Prostate gland (tissue), 2 donors: ENCODE measurements at regions not wholly inside any gene's neighbourhood (a gene's known extent, or its start where the extent isn't known, plus 50 kb on each side); places are given as distances from the start of the nearest gene placed in this dataset.

Experiments
- CTCF ChIP-seq, 4 experiments: fragments of 200-600 bp in 2 of 4; fragments of 450-650 bp in 2 of 4; sonication (generic) in 2 of 4; IDR thresholded peaks; 1 replicate in 3 of 4; 2 replicates in 1 of 4; pipeline ENCODE4 v1.5.1; 2016 to 2019; ENCODE audit warnings: antibody characterized with exemption in 4 of 4, mild to moderate bottlenecking in 2 of 4, moderate library complexity in 2 of 4
- POLR2A ChIP-seq: fragments of 450-650 bp; IDR thresholded peaks from one replicate; pipeline ENCODE4 v1.6.1; 2016; ENCODE audit warnings: antibody characterized with exemption, mild to moderate bottlenecking
- POLR2AphosphoS5 ChIP-seq: sonication (generic); formaldehyde crosslinking; IDR thresholded peaks from one replicate; pipeline ENCODE4 v1.6.1; 2017; ENCODE audit warnings: antibody characterized with exemption

- TF ChIP-seq POLR2A (no peak), CTCF (IDR thresholded peaks at IDR 0.05) (no peak), POLR2AphosphoS5 (no peak)
These were observed 228.7 kb upstream of the POU3F2 start for GRCh38 chr6:98605705-98606104.
